HG03095 (cell line): ENCODE measurements at regions not wholly inside any gene's neighbourhood (a gene's known extent, or its start where the extent isn't known, plus 50 kb on each side); places are given as distances from the start of the nearest gene placed in this dataset.

Experiments
- ATAC-seq: cut with Tn5 transposase; IDR thresholded peaks from one replicate; pipeline ENCODE4 v1.9.1; 2021; ENCODE audit warnings: moderate library complexity; ENCODE audit not compliant: unreplicated experiment

- ATAC-seq, result no peak
These were observed 172.1 kb upstream of the DACH1 start for GRCh38 chr13:72039126-72039525.

- ATAC-seq, result no peak
These were observed 163.0 kb upstream of the DACH1 start for GRCh38 chr13:72029981-72030380.

- ATAC-seq, result no peak
These were observed 158.8 kb upstream of the DACH1 start for GRCh38 chr13:72025836-72026235.

- ATAC-seq, result no peak
These were observed 156.9 kb upstream of the DACH1 start for GRCh38 chr13:72023895-72024294.

- no peak for ATAC-seq
These were observed 138.5 kb upstream of the DACH1 start for GRCh38 chr13:72005455-72005854.

GRCh38 chr13:72004784-72005374, 137.9 kb upstream of the DACH1 start:
- no peak for ATAC-seq

GRCh38 chr13:72004246-72004645, 137.2 kb upstream of the DACH1 start:
- ATAC-seq, result no peak

GRCh38 chr13:71998223-71998622, 131.2 kb upstream of the DACH1 start:
- no peak for ATAC-seq

GRCh38 chr13:71979616-71980015, 112.6 kb upstream of the DACH1 start:
- no peak for ATAC-seq

- ATAC-seq, result no peak
These were observed 110.0 kb upstream of the DACH1 start for GRCh38 chr13:71977028-71977427.

- no peak for ATAC-seq
These were observed 101.0 kb upstream of the DACH1 start for GRCh38 chr13:71967990-71968389.

- no peak for ATAC-seq
These were observed 97.6 kb upstream of the DACH1 start for GRCh38 chr13:71964491-71965100.

GRCh38 chr13:71962735-71963134, 95.7 kb upstream of the DACH1 start:
- no peak for ATAC-seq

GRCh38 chr13:71962126-71962525, 95.1 kb upstream of the DACH1 start:
- no peak for ATAC-seq

GRCh38 chr13:71949441-71949840, 82.4 kb upstream of the DACH1 start:
- ATAC-seq, result no peak

- no peak for ATAC-seq
These were observed 72.2 kb upstream of the DACH1 start for GRCh38 chr13:71939186-71939585.

- ATAC-seq, result no peak
These were observed 68.3 kb upstream of the DACH1 start for GRCh38 chr13:71935166-71935840.

- no peak for ATAC-seq
These were observed 57.9 kb upstream of the DACH1 start for GRCh38 chr13:71924931-71925330.

- ATAC-seq, result no peak
These were observed 55.2 kb upstream of the DACH1 start for GRCh38 chr13:71922194-71922593.
